Midbrain (tissue), 1 donor: ENCODE measurements at regions not wholly inside any gene's neighbourhood (a gene's known extent, or its start where the extent isn't known, plus 50 kb on each side); places are given as distances from the start of the nearest gene placed in this dataset.

ENCODE experiments used
- DNase-seq: peaks from one replicate; lab custom pipeline; 2025; lab: John Stamatoyannopoulos, UW

DNA sequence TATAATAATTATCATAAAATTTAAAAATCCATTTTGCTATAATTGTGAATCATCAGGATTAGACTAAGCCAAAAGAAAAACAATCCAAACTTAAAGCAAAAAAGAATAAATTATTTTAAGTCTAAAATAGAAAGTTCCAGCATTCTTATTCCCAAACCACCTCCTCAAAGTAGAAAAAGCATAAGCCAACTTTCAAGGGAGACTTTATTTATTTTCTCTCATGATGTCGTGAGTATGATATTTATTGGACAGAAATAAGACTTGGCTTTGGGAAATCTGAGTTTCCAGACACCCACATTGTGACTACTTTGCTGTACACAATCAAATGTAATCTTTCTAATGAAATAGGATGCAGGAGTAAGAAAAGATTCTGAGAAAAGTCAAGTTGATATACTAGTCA is 372.1 kb downstream of the MTRR start:
- DNase-seq = no peak

- no peak for DNase-seq
Measured at GRCh38 chr5:8241558-8241957, 372.6 kb downstream of the MTRR start.

GRCh38 chr5:8247049-8247899 is 378.3 kb downstream of the MTRR start:
- DNase-seq = no peak

- no peak for DNase-seq
Measured at GRCh38 chr5:8253376-8253775, 384.4 kb downstream of the MTRR start.

GRCh38 chr5:8254674-8255073 is 385.7 kb downstream of the MTRR start:
- DNase-seq = no peak

DNA sequence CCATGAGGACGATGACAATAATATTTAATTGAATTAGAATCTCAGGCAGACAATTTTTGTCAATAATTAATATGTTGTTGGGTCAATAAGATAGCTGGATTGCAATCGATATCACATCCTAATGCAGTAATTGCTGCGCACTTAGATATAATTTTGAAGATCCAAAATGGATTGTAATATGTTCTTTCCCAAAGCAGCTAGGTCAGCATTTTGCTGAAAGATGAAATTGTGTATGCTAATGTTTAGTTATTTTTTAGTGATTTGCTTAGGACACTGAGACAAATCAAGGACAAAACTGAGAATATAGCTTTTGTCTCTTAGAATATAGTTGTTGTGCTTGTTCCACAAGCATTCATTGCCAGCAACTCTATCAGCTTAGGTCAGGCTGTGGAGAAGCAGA is 389.9 kb downstream of the MTRR start:
- no peak for DNase-seq

- no peak for DNase-seq
Measured at GRCh38 chr5:8270246-8270645, 401.3 kb downstream of the MTRR start.

DNA sequence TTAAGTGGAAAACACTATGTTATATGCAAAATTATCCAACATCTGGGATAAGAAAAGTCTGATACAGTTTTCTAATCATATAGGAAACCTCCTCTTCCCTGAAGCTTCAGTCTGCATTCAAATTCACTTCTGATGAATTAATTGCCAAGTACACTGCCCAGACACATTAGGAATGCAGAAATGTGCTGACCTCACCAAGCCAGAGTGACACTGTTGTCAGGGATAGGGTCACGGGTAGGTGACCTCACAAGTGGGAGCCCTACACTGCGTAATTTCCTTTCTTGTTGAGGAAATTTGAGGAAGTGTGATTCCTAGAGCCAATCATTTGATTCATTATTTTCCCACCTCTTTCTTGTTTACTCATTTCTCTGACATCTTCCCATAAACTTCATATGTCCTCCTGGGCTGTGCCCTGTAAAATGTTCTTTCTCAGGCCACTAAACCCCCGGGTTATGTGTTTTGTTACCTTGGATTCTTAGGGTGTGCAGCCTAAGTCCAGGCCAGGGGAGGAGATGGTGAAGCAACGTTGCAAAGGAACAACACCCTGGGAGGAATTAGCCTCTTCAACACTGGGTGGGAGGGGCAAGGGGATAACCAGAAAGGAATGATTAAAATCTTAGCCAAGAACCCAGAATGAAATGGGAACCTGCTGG is 411.9 kb downstream of the MTRR start:
- no peak for DNase-seq

DNA sequence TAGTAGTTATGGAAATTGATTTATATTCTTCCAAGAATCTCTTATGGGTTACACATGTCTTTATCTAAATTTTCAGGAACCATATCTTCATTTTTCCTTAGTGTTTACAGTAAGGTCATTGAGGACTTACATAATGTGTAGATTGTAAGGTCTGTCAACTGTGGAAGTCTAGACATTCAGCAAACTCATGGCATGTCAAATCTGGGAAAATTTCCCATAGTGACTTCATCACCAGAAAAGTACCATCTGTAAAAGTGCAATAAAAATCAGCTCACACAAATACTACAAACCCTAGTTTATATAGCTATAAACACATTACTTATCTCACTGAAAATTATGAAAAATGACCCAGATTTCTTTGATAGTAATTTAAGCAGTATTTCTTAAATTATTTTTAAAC is 419.4 kb downstream of the MTRR start:
- no peak for DNase-seq

DNA sequence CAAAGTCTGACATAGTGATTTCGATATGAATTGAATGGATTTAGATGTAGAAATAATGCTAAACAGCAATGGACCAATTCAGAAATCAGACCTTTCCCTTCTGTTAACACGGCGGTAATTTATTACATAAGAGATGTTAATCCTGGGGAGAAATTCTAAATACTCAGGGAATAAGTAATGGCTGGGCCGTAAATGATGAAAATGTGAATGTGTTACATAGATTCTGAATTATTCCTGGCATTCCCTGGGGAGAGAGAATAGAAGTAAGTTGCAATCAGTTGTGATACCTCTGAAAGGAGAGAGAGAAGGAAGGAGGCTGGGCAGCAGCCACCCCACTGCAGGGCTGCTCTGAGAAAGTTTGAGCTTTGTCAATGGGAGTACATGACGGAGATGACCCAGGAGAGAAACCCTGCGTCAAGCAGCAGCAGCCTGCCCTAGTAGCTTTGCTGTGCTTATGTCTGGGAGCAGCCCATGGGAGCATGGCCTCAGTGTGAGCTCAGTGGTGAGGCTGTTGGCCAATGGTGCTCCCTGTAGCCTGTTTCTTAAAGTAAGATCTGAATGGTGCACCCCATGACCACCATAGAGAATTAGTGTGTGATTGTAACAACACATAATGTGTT is 420.1 kb downstream of the MTRR start:
- no peak for DNase-seq

- DNase-seq = no peak
Measured at GRCh38 chr5:8289779-8290178, 420.8 kb downstream of the MTRR start.

GRCh38 chr5:8290721-8291120 is 421.8 kb downstream of the MTRR start:
- DNase-seq = no peak

- no peak for DNase-seq
Measured at GRCh38 chr5:8291641-8292040, 422.7 kb downstream of the MTRR start.

GRCh38 chr5:8295141-8295540 is 426.2 kb downstream of the MTRR start:
- no peak for DNase-seq

- no peak for DNase-seq
Measured at GRCh38 chr5:8299716-8300115, 430.8 kb downstream of the MTRR start.

GRCh38 chr5:8304341-8304740 is 435.4 kb downstream of the MTRR start:
- DNase-seq = no peak

GRCh38 chr5:8306288-8306896 is 437.4 kb downstream of the MTRR start:
- DNase-seq = no peak

GRCh38 chr5:8314965-8315364 is 446.0 kb downstream of the MTRR start:
- DNase-seq = no peak

DNA sequence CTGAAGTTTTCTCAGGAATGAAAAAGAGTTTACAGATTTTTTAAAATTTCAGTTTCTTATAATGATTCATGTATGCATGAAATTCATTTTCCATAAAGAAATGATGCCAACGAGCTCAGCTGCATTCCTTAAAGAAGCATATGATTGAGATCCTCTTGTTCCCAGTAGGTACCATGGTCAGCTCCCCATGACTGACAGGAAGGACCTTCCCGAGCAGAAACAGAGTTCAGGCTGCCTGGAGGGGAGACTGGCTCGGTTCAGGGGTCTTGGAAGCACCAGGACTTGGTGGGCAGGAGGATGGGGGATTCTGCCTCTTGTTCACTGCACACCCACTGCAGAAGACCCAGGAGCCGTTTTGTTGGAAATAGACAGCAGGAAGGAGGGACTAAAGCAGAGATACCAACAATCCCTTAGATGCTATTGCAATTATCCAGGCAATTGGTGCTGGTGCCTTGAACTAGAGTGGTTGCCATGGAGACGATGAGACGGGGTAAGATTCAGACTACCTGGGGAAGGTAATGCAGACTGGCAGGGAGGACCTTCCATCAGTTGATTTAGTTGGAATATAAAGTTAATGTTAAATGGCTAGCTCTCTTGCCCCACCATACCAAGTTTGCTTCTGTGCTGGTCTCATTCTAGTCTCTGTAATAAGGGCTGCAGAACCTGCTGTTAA is 447.8 kb downstream of the MTRR start:
- DNase-seq = no peak

- no peak for DNase-seq
Measured at GRCh38 chr5:8317335-8317734, 448.4 kb downstream of the MTRR start.

- DNase-seq = no peak
Measured at GRCh38 chr5:8320244-8320643, 451.3 kb downstream of the MTRR start.

DNA sequence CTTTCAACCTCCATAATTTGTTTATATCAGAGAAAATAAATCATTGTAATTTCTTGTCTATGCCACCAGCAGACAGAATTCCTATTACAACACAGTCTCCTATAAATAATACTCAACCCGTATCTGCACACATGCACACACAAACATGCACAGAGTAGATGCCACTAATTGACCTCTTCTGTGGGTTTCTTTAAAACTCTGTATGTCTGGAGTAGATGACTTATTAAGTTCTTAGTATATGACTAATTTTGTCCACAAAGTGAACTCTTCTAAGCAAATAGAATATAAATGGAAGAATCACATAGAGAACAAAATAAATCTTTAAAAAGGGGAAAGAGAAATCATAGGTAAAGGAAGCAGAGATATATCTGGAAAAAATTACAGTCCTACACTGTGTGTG is 452.3 kb downstream of the MTRR start:
- no peak for DNase-seq
